ENCODE measurements at regions not wholly inside any gene's neighbourhood (a gene's known extent, or its start where the extent isn't known, plus 50 kb on each side); places are given as distances from the start of the nearest gene placed in this dataset.

GRCh38 chr9:3018071-3018470, 174.2 kb upstream of the PUM3 start:
- FAIRE-seq = no peak
- Histone ChIP-seq H3K27ac (ENCODE audit: low read depth, low read length) (no peak overlapping the region), H4K20me1 (replicated peaks in 1 of 2; ENCODE audit: control insufficient read depth in 1 of 2, insufficient read depth in 2 of 2, low read length in 2 of 2) (no peaks in the 10 kb centered on the region), H3K9me3 (ENCODE audit: insufficient read depth in 2 of 2, low read depth in 1 of 2, low read length in 1 of 2) (no peaks in the 10 kb centered on the region), H2BK20ac (ENCODE audit: low read length) (no peak overlapping the region), H4K5ac (ENCODE audit: insufficient read length, low read depth, low read length) (no peak overlapping the region), H3K4ac (replicated peaks; ENCODE audit: insufficient read length, low read depth, low read length) (no peak overlapping the region), H2AK5ac (ENCODE audit: low read depth, low read length) (no peak overlapping the region), H4K91ac (replicated peaks; ENCODE audit: insufficient read length, low read length) (no peak overlapping the region), H3K4me3 (ENCODE audit: extremely low read depth in 1 of 4, insufficient read depth in 2 of 4, low read depth in 3 of 4, low read length in 4 of 4) (no peak overlapping the region), H3K23ac (ENCODE audit: insufficient read length) (no peak overlapping the region), H2BK15ac (ENCODE audit: low read length) (no peak overlapping the region), H3K79me2 (ENCODE audit: control insufficient read depth in 1 of 2, insufficient read depth in 2 of 2, low read length in 2 of 2) (no peaks in the 10 kb centered on the region), H3K4me2 (ENCODE audit: insufficient read depth in 1 of 2, low read depth in 2 of 2, low read length in 2 of 2) (no peak overlapping the region), H3K27me3 (replicated peaks in 1 of 4; ENCODE audit: control insufficient read depth in 3 of 4, extremely low read depth in 1 of 4, insufficient read depth in 3 of 4, low read length in 3 of 4) (no peaks in the 10 kb centered on the region), H3K9ac (replicated peaks in 1 of 4; ENCODE audit: extremely low read depth in 1 of 4, low read depth in 3 of 4, low read length in 3 of 4) (no peak overlapping the region), H2BK120ac (replicated peaks; ENCODE audit: low read depth, low read length) (no peak overlapping the region), H3K18ac (ENCODE audit: extremely low read depth, low read length) (no peak overlapping the region), H2BK12ac (ENCODE audit: low read depth, low read length) (no peak overlapping the region), H3K56ac (replicated peaks; ENCODE audit: insufficient read length, low read depth, low read length) (no peak overlapping the region), H3K4me1 (replicated peaks in 1 of 4; ENCODE audit: control insufficient read depth in 3 of 4, insufficient read depth in 4 of 4, low read length in 3 of 4) (peaks cover 0 to 4% (median 1%) of the 10 kb centered on the region in 4 experiments; a peak in 1 of 7 replicates), H3K79me1 (ENCODE audit: low read depth, low read length) (no peaks in the 10 kb centered on the region), H4K8ac (ENCODE audit: extremely low read depth, insufficient read depth, low read length) (no peak overlapping the region), H3K14ac (ENCODE audit: insufficient read length) (no peak overlapping the region), H2BK5ac (ENCODE audit: low read depth, low read length) (no peak overlapping the region), H2AFZ (ENCODE audit: low read length) (no peak overlapping the region), H3K23me2 (ENCODE audit: low read depth, low read length) (no peaks in the 10 kb centered on the region), H3K36me3 (ENCODE audit: control insufficient read depth in 2 of 4, insufficient read depth in 4 of 4, low read length in 3 of 4) (no peaks in the 10 kb centered on the region)
- WGBS, 2 experiments (ENCODE audit: extremely low coverage in 1 of 2, insufficient coverage in 1 of 2, insufficient read length in 1 of 2, insufficient replicate concordance in 2 of 2, low coverage in 1 of 2, low lambda C conversion rate in 2 of 2, missing lambda C conversion rate in 1 of 2) = 65% methylated on average over 2 of the region's 2 CpGs; no CpG with 5 or more reads in 1 of the 2 experiments
- no peak for DNase-seq (ENCODE audit: low read depth in 1 of 2, low spot score in 2 of 2)
- POLR2A ChIA-PET (ENCODE audit: partially characterized antibody) = no interaction called here
- CTCF ChIA-PET (ENCODE audit: partially characterized antibody) = interaction anchor here (0.8 to 2.5 kb wide), 3 partner anchors 11 to 163 kb away, joined by 4 to 9 read pairs (median 4); no protein-coding TSS in a partner anchor
- TF ChIP-seq EZH2 (IDR thresholded peaks at IDR 0.05; ENCODE audit: low read depth, low read length, severe bottlenecking) (no peak), RBBP5 (IDR thresholded peaks at IDR 0.05; ENCODE audit: borderline replicate concordance, low read depth, low read length) (no peak), CEBPB (IDR thresholded peaks at IDR 0.05; ENCODE audit: low read depth, low read length) (no peak), HDAC6 (IDR thresholded peaks at IDR 0.05; ENCODE audit: low read depth, low read length) (no peak), ATF3 (IDR thresholded peaks at IDR 0.05; ENCODE audit: insufficient read depth, low read depth, low read length) (no peak), SIX5 (IDR thresholded peaks at IDR 0.05; ENCODE audit: low read depth, low read length) (no peak), USF2 (IDR thresholded peaks at IDR 0.05; ENCODE audit: low read length) (no peak), MAX (IDR thresholded peaks at IDR 0.05) (no peak), ASH2L (IDR thresholded peaks at IDR 0.05; ENCODE audit: low read length) (no peak), BCL11A (IDR thresholded peaks at IDR 0.05; ENCODE audit: low read depth in 2 of 2, low read length in 2 of 2) (no peak), SAP30 (IDR thresholded peaks at IDR 0.05; ENCODE audit: insufficient read depth, insufficient replicate concordance, low read length) (no peak), NANOG (IDR thresholded peaks at IDR 0.05; ENCODE audit: insufficient read depth, low read depth, low read length, poor library complexity, severe bottlenecking) (no peak)
